SK-N-SH (cell line): ENCODE measurements at regions not wholly inside any gene's neighbourhood (a gene's known extent, or its start where the extent isn't known, plus 50 kb on each side); places are given as distances from the start of the nearest gene placed in this dataset.

Experiments used
- CTCF ChIP-seq: fragments of 200-600 bp; sonication (generic); IDR thresholded peaks from 2 replicates; pipeline ENCODE4 v1.6.1; 2017; ENCODE audit warnings: antibody characterized with exemption, mild to moderate bottlenecking, moderate library complexity
- EZH2phosphoT487 ChIP-seq: fragments of 200-600 bp; sonication (generic); IDR thresholded peaks from 2 replicates; pipeline ENCODE4 v1.6.1; 2017; ENCODE audit warnings: low read depth, mixed run types, mild to moderate bottlenecking, antibody characterized with exemption, moderate library complexity, borderline replicate concordance
- FOXJ3 ChIP-seq: sonication (generic); formaldehyde crosslinking; IDR thresholded peaks from 2 replicates; pipeline ENCODE4 v1.5.1; 2020; ENCODE audit warnings: mild to moderate bottlenecking, missing genetic modification reagents
- FOXM1 ChIP-seq: IDR thresholded peaks from 2 replicates; pipeline ENCODE4 v1.4.0; 2012; ENCODE audit warnings: low read depth, mild to moderate bottlenecking
- GATA2 ChIP-seq: sonication (generic); formaldehyde crosslinking; IDR thresholded peaks from 2 replicates; pipeline ENCODE4 v1.5.0; 2020; ENCODE audit warnings: mild to moderate bottlenecking, missing genetic modification reagents
- IRF3 ChIP-seq: fragments of 150-350 bp; IDR thresholded peaks from 2 replicates; pipeline ENCODE4 v1.6.1; 2016; ENCODE audit warnings: mild to moderate bottlenecking, low read depth, low read length
- JUND ChIP-seq: IDR thresholded peaks from 2 replicates; pipeline ENCODE4 v1.4.0; 2012
- MEF2A ChIP-seq: IDR thresholded peaks from 2 replicates; pipeline ENCODE4 v1.4.0; 2012; ENCODE audit warnings: low read depth, borderline replicate concordance
- MXI1 ChIP-seq: IDR thresholded peaks from 2 replicates; pipeline ENCODE4 v1.6.1; 2012; ENCODE audit warnings: mild to moderate bottlenecking, low read depth, low read length, improper control_type of control experiment
- POLR2AphosphoS5 ChIP-seq: IDR thresholded peaks from 2 replicates; pipeline ENCODE4 v1.6.1; 2012; ENCODE audit warnings: low read depth, low read length
- RCOR1 ChIP-seq: fragments of 150-350 bp; IDR thresholded peaks from 2 replicates; pipeline ENCODE4 v1.6.1; 2017; ENCODE audit warnings: antibody characterized with exemption, low read length
- RFX5 ChIP-seq: IDR thresholded peaks from 2 replicates; pipeline ENCODE4 v1.6.1; 2012; ENCODE audit warnings: mild to moderate bottlenecking, improper control_type of control experiment, low read length
- RXRA ChIP-seq: IDR thresholded peaks from 2 replicates; pipeline ENCODE4 v1.4.0; 2012; ENCODE audit warnings: low read depth, mild to moderate bottlenecking, borderline replicate concordance
- TCF12 ChIP-seq: IDR thresholded peaks from 2 replicates; pipeline ENCODE4 v1.4.0; 2012
- TEAD4 ChIP-seq: IDR thresholded peaks from 2 replicates; pipeline ENCODE4 v1.4.0; 2012; ENCODE audit warnings: mild to moderate bottlenecking, borderline replicate concordance; ENCODE audit not compliant: insufficient read depth
- USF1 ChIP-seq: IDR thresholded peaks from 2 replicates; pipeline ENCODE4 v1.4.0; 2012; ENCODE audit warnings: low read depth, borderline replicate concordance
- USF2 ChIP-seq: fragments of 150-350 bp; IDR thresholded peaks from 2 replicates; pipeline ENCODE4 v1.6.1; 2017; ENCODE audit warnings: antibody characterized with exemption, low read length, low read depth, borderline replicate concordance
- YY1 ChIP-seq: IDR thresholded peaks from 2 replicates; pipeline ENCODE4 v1.4.0; 2012; ENCODE audit warnings: low read depth, mild to moderate bottlenecking
- ZBTB33 ChIP-seq: IDR thresholded peaks from 2 replicates; pipeline ENCODE4 v1.4.0; 2012; ENCODE audit warnings: low read depth, borderline replicate concordance

GRCh38 chr4:125388613-125389012 is 73.9 kb downstream of the FAT4 start (continued):
- no peak for TF ChIP-seq ZBTB33
- TF ChIP-seq USF2 = no peak
- peak; percentile 63 for TF ChIP-seq TCF12
- no peak for TF ChIP-seq TEAD4
- TF ChIP-seq USF1 = no peak
- no peak for TF ChIP-seq FOXM1
- TF ChIP-seq JUND = peak; percentile 27; the same call in 1 of the 2 replicates
- TF ChIP-seq EZH2phosphoT487 = no peak
- no peak for TF ChIP-seq IRF3
- TF ChIP-seq RXRA = no peak
- no peak for TF ChIP-seq GATA2 (CRISPR knock-in tag)
- TF ChIP-seq FOXJ3 (CRISPR knock-in tag) = no peak
- no peak for TF ChIP-seq MXI1
- no peak for TF ChIP-seq RFX5
- TF ChIP-seq POLR2AphosphoS5 = no peak
- no peak for TF ChIP-seq YY1
- no peak for TF ChIP-seq CTCF
- TF ChIP-seq MEF2A = no peak
- no peak for TF ChIP-seq RCOR1
